Hindlimb muscle (tissue), 1 donor: ENCODE measurements at regions not wholly inside any gene's neighbourhood (a gene's known extent, or its start where the extent isn't known, plus 50 kb on each side); places are given as distances from the start of the nearest gene placed in this dataset.
"Not testable (repeated sequence)": the region's sequence is repeated elsewhere in the genome, so short reads cannot be mapped to it uniquely, and the experiment has no call there.

Source experiments
- DNase-seq: peaks from one replicate; pipeline ENCODE4 v3.0.0-alpha.2; 2013

GRCh38 chr7:66542528-66543269 is 86.0 kb upstream of the KCTD7 start:
- DNase-seq = no peak

GRCh38 chr7:66549466-66549865 is 79.2 kb upstream of the KCTD7 start:
- DNase-seq = no peak

DNA sequence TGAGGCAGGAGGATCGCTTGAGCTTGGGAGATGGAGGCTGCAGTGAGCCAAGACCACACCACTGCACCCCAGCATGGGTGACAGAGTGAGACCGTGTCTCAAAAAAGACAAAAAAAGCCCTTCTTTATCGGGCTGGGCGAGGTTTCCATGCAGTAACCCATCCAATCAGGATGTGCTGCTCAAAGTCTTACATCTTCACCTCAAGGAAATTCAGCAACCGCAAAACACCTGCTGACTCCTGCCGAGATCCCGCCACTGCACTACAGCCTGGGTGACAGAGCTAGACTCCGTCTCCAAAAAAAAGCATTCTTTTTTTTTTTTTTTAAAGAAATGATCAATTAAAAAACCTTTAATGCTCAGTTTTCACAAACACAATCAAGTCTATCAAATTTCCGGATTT is 75.7 kb upstream of the KCTD7 start:
- no peak for DNase-seq

DNA sequence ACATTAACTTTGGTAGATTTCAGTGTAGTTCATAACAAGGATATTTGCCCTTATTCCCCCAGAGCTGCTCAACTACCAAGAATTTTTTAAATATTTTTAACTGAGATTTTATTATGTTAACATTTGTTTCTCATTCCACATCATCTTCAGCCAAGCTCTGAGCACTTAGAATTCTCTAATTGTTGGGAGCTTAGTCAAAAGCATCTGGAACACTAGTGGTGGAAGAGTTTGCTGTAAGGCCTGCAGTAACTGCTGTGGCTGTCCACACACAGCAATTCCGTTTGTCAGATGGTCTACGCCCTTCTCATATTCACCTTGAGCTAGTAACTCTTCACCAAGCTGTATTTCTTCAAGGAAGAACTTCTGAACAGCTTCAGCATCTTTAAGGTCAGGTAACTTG is 75.0 kb upstream of the KCTD7 start:
- DNase-seq = not testable (repeated sequence)

DNA sequence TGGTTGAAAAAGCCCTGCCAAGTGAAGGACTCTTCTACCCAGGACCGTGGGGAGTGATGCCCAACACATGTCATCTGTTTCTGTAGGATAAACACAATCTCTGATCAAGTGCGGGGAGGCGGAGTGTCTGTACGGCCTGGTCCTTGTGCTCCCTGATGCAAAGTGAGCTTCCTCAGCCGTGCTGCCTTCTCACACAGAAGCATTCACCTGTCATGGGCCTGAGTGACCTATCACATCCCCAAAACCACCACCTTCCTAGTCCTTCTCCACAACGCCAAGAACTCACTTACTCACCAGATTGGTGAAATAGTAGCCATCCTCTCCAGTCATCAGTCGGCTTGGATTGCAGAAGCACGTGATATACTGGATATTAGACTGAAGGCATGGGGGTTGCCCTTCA is 74.4 kb upstream of the KCTD7 start:
- not testable (repeated sequence) for DNase-seq

GRCh38 chr7:66554842-66555430 is 73.7 kb upstream of the KCTD7 start:
- not testable (repeated sequence) for DNase-seq

DNA sequence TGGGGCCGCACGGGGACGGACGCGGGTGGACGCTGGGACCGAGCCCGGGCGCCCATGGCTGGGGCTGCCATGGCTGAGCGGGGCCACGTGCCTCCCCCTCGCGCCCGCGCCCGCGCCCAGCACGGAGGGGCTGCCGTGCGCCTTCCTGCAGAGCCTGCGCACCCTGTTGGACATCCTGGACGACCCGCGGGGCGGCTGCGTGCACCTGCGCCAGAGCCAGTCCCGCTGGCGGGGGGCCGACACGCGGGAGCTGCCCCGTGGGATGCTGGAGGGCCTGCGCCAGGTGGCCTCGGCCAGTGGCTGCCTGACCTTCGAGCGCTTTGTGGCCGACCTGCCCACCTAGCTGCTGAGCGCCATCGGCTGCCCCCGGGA is 72.5 kb upstream of the KCTD7 start:
- DNase-seq = no peak

DNA sequence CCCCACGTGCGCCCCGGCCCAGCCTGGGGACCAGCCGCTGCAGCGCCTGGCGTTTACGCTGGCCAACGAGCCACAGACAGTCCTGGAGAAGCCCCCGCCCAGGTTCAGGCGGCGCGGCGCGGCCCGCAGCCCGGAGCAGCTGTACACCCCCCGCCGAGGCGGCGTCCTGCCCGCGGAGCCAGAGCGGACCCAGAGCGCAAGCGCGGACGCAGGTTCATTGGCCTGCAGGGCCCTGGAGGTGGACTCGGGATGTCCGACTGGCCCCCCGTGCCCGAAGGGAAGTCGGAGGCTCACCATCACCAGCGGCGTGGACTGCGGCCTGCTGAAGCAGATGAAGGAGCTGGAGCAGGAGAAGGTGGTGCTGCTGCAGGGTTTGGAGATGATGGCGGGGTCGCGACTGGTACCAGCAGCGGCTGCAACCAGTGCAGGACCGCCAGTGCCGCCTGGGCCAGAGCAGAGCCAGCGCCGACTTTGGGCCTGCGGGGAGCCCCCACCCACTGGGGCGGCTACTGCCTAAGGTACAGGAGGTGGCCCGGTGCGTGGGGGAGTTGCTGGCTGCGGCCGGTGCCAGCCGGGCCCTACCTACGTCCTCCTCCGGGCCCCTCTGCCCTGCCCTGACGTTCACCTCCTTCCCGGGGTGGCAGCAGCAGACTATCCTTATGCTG is 72.0 kb upstream of the KCTD7 start:
- DNase-seq = no peak

DNA sequence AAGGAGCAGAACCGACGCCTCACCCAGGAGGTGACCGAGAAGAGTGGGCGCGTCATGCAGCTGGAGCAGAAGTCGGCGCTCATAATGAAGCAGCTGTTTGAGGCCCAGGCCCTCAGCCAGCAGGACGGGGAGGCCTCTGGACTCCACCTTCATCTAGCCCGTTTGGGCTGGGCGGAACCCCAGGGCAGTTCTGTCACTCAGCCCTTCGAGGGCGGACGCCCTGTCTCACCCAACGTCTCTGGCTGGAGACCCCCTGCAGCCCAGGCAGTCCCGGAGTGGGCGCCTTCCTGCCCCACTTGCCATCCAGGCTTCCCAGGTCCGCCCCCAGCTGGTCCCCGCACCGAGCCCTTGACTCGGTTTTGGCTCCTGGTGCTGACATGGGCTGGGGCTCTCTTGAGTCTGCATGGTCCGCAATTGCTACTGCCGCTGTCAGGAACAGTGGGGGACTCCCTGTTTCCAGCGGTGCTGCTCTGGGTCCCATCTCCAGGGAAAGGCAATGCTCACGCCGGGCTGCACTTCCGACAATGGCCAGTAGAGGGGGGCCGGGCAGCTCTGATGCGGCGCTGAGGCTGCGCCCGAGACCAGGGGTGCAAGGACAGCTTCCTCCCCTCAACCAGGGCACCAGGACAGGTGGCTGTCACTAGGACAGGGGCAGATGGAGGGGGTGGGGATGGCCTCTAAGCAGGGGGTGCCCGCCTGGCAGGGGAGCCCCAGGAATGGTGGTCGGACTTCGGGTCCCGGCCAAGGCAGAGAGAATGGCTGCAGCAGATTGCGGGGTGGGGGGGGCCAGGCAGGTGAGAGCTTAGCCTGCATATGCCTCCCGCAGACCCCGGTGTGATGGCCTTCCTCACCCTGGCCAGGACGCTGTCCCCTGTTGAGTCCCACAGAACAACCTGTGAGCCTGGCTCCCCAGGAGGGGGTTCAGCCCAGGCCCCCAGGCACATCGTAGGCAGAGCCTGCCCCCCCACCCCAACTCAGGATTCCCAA is 71.2 kb upstream of the KCTD7 start:
- peak; percentile 60 for DNase-seq

- DNase-seq = no peak
These were observed 70.5 kb upstream of the KCTD7 start for GRCh38 chr7:66558201-66558641.

- no peak for DNase-seq
These were observed 69.8 kb upstream of the KCTD7 start for GRCh38 chr7:66558660-66559465.

DNA sequence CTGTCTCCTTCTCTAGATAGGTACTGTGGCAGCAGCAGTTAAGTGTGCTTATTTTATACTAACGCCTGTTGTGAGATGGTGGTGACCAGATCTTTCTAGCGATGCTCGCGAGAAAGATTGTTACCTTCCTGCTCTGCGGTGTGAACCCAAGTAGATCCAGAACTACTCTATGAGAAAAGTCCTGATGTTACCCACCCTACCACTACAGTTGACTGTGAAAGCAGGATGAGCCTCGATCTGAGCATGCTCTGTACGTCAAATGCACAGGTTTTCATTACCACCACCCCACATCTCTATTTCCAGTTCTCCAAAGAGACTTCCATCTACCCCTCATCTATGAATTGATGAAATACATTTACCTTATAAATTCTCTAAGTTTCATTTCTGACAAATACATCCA is 64.6 kb upstream of the KCTD7 start:
- DNase-seq = no peak

GRCh38 chr7:66570179-66570578 is 58.5 kb upstream of the KCTD7 start:
- DNase-seq = not testable (repeated sequence)

DNA sequence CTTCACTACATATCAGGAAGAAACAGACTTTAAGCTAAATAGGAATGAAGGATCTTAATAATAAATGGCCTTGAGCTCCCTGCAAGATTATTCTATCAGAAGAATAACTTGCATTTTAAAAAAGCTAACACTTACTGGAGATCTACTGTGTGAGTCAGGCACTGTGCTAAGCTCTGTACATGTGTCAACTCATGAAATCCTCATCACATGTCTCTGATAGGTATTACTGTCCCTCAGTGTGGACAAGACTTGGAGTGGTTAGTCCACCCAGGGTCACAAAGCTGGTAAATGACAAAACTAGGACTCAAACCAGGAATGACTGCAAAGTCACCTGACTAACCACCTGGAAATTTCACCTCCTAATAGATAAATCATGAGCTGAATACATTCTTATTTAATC is 57.1 kb upstream of the KCTD7 start:
- no peak for DNase-seq

DNA sequence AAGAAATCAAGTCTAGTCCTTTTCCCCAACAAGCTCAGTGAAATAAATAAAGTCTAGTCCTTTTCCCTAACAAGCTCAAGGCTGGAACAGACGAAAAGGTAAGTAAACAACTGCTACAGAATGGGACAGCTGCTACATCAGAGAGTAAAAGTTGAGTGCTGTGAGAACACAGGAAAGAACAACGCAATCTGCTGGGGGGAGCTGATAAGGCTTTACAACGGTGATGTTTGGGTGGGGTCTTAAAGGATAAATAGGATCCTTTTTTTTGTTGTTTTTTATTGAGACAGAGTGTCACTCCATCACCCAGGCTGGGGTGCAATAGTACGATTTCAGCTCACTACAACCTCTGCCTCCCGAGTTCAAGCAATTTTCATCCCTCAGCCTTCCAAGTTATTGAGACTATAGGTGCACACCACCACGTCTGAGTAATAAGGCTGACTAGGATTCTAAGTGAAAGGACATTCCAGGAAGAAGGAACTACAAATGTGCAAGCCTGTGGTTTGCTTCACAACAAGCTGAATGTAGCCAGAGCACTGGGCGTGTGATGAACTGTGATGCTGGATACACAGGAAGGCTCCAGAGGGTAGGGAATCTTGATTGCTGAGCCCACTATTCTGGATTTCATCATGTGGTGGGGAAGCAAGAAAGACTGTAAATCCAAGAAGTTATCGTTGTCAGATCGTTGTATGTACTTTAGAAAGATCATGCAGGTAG is 54.7 kb upstream of the KCTD7 start:
- not testable (repeated sequence) for DNase-seq

DNA sequence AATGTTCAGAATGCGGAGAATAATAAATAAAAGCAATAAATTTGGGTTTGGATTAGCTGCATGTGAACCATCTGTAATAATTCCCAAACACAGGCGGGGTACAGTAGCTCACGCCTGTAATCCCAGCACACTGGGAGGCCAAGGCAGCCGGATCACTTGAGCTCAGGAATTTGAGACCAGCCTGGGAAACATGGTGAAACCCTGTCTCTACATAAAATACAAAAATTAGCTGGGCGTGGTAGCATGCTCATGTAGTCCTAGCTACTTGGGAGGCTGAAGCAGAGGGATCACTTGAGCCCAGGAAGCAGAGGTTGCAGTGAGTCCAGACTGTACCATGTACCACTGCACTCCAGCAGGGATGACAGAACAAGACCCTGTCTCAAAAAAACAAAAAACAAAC is 53.9 kb upstream of the KCTD7 start:
- not testable (repeated sequence) for DNase-seq

GRCh38 chr7:66575398-66575797 is 53.3 kb upstream of the KCTD7 start:
- DNase-seq = no peak

DNA sequence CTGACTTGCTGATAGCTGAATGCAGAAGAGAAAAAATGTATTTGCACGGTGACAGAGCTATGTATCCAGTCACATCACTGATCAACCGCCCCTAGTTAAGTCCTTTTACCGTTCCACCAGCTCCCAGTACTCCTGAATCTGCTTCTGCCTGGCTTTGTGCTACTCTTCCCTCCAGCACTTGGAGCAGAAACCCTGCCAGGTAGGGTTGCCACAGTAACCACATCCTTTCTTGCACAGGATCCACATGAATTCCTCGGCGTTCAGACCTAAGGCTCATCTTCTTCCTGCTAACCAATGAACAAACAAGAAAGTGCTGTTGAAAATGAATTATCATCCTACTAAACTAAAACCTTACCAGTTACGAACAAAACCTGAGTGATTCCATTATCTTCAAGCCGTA is 52.0 kb upstream of the KCTD7 start:
- no peak for DNase-seq
